HL-60 (cell line): ENCODE measurements at regions not wholly inside any gene's neighbourhood (a gene's known extent, or its start where the extent isn't known, plus 50 kb on each side); places are given as distances from the start of the nearest gene placed in this dataset.

Experiments
- CTCF ChIP-seq: IDR thresholded peaks from one replicate; pipeline ENCODE4 v1.5.1; 2011; ENCODE audit warnings: low read length, control low read depth, inconsistent platforms; ENCODE audit not compliant: insufficient read depth
- POLR2AphosphoS5 ChIP-seq: IDR thresholded peaks from 2 replicates; pipeline ENCODE4 v1.6.1; 2012; ENCODE audit warnings: low read depth
- REST ChIP-seq: IDR thresholded peaks from 2 replicates; pipeline ENCODE4 v1.6.1; 2012; ENCODE audit warnings: low read depth; ENCODE audit not compliant: insufficient replicate concordance
- SPI1 ChIP-seq: IDR thresholded peaks from 2 replicates; pipeline ENCODE4 v1.6.1; 2012; ENCODE audit warnings: low read depth, mild to moderate bottlenecking, borderline replicate concordance

- TF ChIP-seq CTCF = no peak
- no peak for TF ChIP-seq POLR2AphosphoS5
- no peak for TF ChIP-seq REST
- TF ChIP-seq SPI1 = no peak
These were observed 320.5 kb upstream of the TET2 start for GRCh38 chr4:104826171-104826570.
